Sigmoid colon (tissue), 6 donors: ENCODE measurements at regions not wholly inside any gene's neighbourhood (a gene's known extent, or its start where the extent isn't known, plus 50 kb on each side); places are given as distances from the start of the nearest gene placed in this dataset.

Source experiments
- DNase-seq: peaks from one replicate; pipeline ENCODE4 v3.0.0-alpha.2; 2019
- H3K27ac ChIP-seq, 4 donors: fragments of 200-600 bp; sonication (generic); one replicate each; pipeline ENCODE4 v1.5.1; 2016 to 2019; ENCODE audit warnings: mild to moderate bottlenecking in 1 of 4
- H3K27me3 ChIP-seq, 3 donors: fragments of 200-600 bp; sonication (generic); one replicate each; pipeline ENCODE4 v1.5.1; 2019; ENCODE audit warnings: mild to moderate bottlenecking in 1 of 3
- H3K36me3 ChIP-seq, 4 donors: fragments of 200-600 bp; sonication (generic); one replicate each; pipeline ENCODE4 v1.5.1; 2016 to 2019
- H3K4me1 ChIP-seq, 4 donors: fragments of 200-600 bp; sonication (generic); one replicate each; pipeline ENCODE4 v1.5.1; 2017 to 2019
- H3K4me3 ChIP-seq, 4 donors: fragments of 200-600 bp; sonication (generic); one replicate each; pipeline ENCODE4 v1.5.1; 2017 to 2019; ENCODE audit warnings: mild to moderate bottlenecking in 2 of 4, moderate library complexity in 1 of 4
- H3K9me3 ChIP-seq, 4 donors: fragments of 200-600 bp in 3 of 4; sonication (generic) in 3 of 4; one replicate each; pipeline versions ENCODE4 v1.5.1 to v1.6.1; 2013 to 2019
- EP300 ChIP-seq, 4 donors: sonication (generic); formaldehyde crosslinking; IDR thresholded peaks; one replicate each; pipeline ENCODE4 v1.6.1; 2017; ENCODE audit warnings: antibody characterized with exemption in 4 of 4
- POLR2A ChIP-seq, 2 donors: fragments of 450-650 bp; IDR thresholded peaks; one replicate each; pipeline ENCODE4 v1.6.1; 2016; ENCODE audit warnings: antibody characterized with exemption in 2 of 2, mild to moderate bottlenecking in 2 of 2, moderate library complexity in 2 of 2
- POLR2AphosphoS5 ChIP-seq, 4 donors: sonication (generic); formaldehyde crosslinking; IDR thresholded peaks; one replicate each; pipeline ENCODE4 v1.6.1; 2017; ENCODE audit warnings: antibody characterized with exemption in 4 of 4
- WGBS, 2 donors: extraction: QIAGEN DNeasy Blood & Tissue Kit; methylation state at CpG; one replicate each; pipeline ENCODE4 v1.1.7; 2013; 5-methylcytosine and 5-hydroxymethylcytosine counted together
- intact Hi-C: fragments of 100-400 bp; cut with DNase I; formaldehyde crosslinking; loops from one replicate; pipeline ENCODE4 v1.15.1; 2023
- TF ChIP-seq, protein P1 (sequence below), 4 experiments: fragments of 450-650 bp in 3 of 4; fragments of 200-600 bp in 1 of 4; IDR thresholded peaks; one replicate each; pipeline ENCODE4 v1.5.1; 2016 to 2019; ENCODE audit warnings: antibody characterized with exemption in 4 of 4, mild to moderate bottlenecking in 3 of 4, moderate library complexity in 2 of 4
- donor health status: healthy with polysubstance abuse.
- donor health status: healthy.

DNA sequence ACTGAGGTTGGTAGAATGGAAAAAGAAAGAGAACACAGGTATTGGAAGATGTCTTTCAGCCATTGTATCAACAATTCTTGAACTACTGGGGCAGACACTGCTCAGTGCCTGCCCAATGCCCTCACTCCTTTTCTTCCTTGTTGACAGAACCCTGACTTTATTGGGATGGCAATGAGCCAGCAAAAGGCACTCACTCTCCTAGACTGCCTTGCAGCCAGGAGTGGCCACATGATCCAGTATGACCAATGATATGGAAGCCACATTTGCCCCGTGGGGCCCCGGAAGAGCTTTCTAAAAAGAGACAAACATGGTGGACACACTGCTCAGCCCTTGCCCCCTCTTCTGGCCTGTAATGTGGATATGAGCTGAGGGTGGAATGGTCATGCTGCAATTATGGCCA, 88.6 kb upstream of the ZNF716 start:
- no peak for DNase-seq
- H3K4me1 ChIP-seq, result no peaks in the 10 kb centered on the region
- no peak for TF ChIP-seq POLR2A (IDR thresholded peaks at IDR 0.05)
- TF ChIP-seq POLR2AphosphoS5 (IDR thresholded peaks at IDR 0.05), result no peak
- TF ChIP-seq EP300 (IDR thresholded peaks at IDR 0.05), result no peak
- TF ChIP-seq, protein P1, sequence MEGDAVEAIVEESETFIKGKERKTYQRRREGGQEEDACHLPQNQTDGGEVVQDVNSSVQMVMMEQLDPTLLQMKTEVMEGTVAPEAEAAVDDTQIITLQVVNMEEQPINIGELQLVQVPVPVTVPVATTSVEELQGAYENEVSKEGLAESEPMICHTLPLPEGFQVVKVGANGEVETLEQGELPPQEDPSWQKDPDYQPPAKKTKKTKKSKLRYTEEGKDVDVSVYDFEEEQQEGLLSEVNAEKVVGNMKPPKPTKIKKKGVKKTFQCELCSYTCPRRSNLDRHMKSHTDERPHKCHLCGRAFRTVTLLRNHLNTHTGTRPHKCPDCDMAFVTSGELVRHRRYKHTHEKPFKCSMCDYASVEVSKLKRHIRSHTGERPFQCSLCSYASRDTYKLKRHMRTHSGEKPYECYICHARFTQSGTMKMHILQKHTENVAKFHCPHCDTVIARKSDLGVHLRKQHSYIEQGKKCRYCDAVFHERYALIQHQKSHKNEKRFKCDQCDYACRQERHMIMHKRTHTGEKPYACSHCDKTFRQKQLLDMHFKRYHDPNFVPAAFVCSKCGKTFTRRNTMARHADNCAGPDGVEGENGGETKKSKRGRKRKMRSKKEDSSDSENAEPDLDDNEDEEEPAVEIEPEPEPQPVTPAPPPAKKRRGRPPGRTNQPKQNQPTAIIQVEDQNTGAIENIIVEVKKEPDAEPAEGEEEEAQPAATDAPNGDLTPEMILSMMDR (IDR thresholded peaks at IDR 0.05), result no peak
- no peaks in the 10 kb centered on the region for H3K27me3 ChIP-seq
- H3K9me3 ChIP-seq, result peaks cover 0 to 13% (median 0%) of the 10 kb centered on the region in 4 donors
- intact Hi-C loops, result no loop called here
- no peak overlapping the region for H3K27ac ChIP-seq
- no peak overlapping the region for H3K4me3 ChIP-seq
- H3K36me3 ChIP-seq, result no peaks in the 10 kb centered on the region
- WGBS, 2 donors, result 90 to 93% methylated on average over 2 of the region's 2 CpGs

DNA sequence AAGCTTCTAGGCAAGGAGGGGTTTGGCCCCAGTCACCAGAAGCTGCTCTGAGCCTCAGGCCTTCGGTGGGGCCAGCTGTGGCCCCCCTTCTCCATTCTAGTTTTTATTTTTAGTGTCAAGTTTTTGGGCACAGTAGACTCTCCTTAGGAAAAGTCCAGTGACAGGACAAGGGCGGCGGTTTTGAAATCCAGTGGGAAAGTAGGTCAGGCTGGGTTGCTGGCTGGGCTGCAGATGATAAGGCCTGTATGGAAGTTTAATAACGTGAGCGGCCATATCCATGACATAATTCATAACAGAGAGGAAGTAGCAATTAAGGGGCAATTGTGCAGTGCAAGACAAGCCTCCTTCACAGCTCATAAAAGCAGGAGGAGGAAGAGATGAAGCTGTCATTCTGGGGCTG, 87.1 kb upstream of the ZNF716 start:
- H3K9me3 ChIP-seq, result peaks cover 0 to 15% (median 0%) of the 10 kb centered on the region in 4 donors
- 82 to 83% methylated on average over 5 of the region's 5 CpGs for WGBS, 2 donors
- intact Hi-C loops, result no loop called here

DNA sequence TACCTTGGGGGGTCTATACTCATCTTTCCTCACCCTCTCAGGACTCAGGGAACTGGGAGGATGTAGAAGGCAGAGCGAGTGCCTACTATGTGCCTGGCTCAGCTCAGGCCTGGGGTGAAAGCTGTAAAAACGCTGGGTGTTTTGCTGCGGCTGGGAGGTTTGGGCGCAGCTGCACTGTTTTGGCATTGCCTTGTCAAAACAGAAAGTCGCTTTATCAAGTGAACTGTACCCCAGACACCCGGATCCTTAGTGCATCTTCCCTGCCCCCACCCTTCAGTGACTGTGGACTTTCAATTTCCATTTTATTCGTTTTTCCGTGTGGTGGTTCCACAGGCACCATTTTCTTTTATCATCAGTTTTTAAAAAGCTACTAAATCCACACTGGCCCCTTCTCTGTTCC, 86.7 kb upstream of the ZNF716 start:
- H3K4me3 ChIP-seq, result no peak overlapping the region
- no peaks in the 10 kb centered on the region for H3K27me3 ChIP-seq
- intact Hi-C loops, result no loop called here
- no peaks in the 10 kb centered on the region for H3K36me3 ChIP-seq
- WGBS, 2 donors, result 77 to 81% methylated on average over 8 of the region's 8 CpGs
- H3K27ac ChIP-seq, result no peak overlapping the region
- DNase-seq, result no peak
- no peak for TF ChIP-seq POLR2AphosphoS5 (IDR thresholded peaks at IDR 0.05)
- no peak for TF ChIP-seq POLR2A (IDR thresholded peaks at IDR 0.05)
- TF ChIP-seq, protein P1 (IDR thresholded peaks at IDR 0.05), result no peak
- no peak for TF ChIP-seq EP300 (IDR thresholded peaks at IDR 0.05)
- H3K9me3 ChIP-seq, result peaks cover 0 to 11% (median 0%) of the 10 kb centered on the region in 4 donors
- H3K4me1 ChIP-seq, result no peaks in the 10 kb centered on the region

More for the DNA sequence above, 87.1 kb upstream of the ZNF716 start:
- Histone ChIP-seq H3K27me3 (no peaks in the 10 kb centered on the region), H3K4me3 (no peak overlapping the region), H3K4me1 (no peaks in the 10 kb centered on the region), H3K27ac (no peak overlapping the region), H3K36me3 (no peaks in the 10 kb centered on the region)
- DNase-seq, result no peak
- TF ChIP-seq POLR2AphosphoS5 (IDR thresholded peaks at IDR 0.05) (no peak), EP300 (IDR thresholded peaks at IDR 0.05) (no peak), POLR2A (IDR thresholded peaks at IDR 0.05) (no peak)
- TF ChIP-seq, protein P1 (IDR thresholded peaks at IDR 0.05), result no peak

DNA sequence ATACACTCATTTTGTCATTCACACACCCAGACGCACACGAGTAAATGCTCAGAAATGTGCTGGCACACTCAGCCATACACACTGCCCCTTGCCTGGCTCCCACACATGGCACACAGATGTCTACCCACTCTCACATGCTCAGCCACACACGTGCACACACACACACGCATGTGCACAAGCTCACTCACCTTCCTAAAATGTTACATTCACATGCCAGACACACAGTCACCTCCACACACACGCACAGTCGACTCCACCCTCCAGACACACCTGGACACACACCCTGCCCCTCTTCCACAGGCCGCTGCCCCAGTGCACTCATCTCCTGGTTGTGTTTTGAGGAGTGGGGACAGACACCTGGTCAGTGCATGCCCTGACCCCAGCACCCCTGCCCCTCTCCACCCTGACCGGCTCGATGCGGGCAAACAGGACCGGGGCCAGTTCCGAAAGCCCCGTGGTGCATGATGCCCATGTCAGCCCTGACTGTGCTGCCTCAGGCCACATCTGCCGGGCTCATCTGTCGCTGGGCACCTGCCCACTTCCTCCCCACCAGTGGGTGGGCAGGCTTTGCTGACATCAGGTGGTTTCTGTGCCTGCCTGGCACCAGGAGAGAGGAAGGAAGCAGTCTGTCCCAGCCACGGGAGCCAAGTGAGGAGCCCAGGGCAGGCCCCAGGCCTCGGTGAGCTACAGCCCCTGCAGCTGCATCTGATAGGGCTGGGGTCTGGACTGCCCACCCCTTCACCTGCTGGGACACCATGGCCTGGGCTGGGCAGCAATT, 84.9 kb upstream of the ZNF716 start:
- whole genome bisulfite sequencing, 2 donors, result 85 to 88% methylated on average over 17 of the region's 17 CpGs
- H3K4me3 ChIP-seq, result no peak overlapping the region
- no peaks in the 10 kb centered on the region for H3K36me3 ChIP-seq
- no peak overlapping the region for H3K27ac ChIP-seq
- intact Hi-C loops, result no loop called here
- no peak for DNase-seq
- no peaks in the 10 kb centered on the region for H3K4me1 ChIP-seq
- TF ChIP-seq POLR2A (IDR thresholded peaks at IDR 0.05) (no peak), EP300 (IDR thresholded peaks at IDR 0.05) (no peak), POLR2AphosphoS5 (IDR thresholded peaks at IDR 0.05) (no peak)
- TF ChIP-seq, protein P1 (IDR thresholded peaks at IDR 0.05), result no peak
- H3K27me3 ChIP-seq, result no peaks in the 10 kb centered on the region
- H3K9me3 ChIP-seq, result peaks cover 0 to 14% (median 0%) of the 10 kb centered on the region in 4 donors
